Heart left ventricle (tissue), 16 donors: ENCODE measurements at regions not wholly inside any gene's neighbourhood (a gene's known extent, or its start where the extent isn't known, plus 50 kb on each side); places are given as distances from the start of the nearest gene placed in this dataset.
A peak's percentile ranks its signal among the peaks of the same experiment; 100 is the strongest.

Source experiments
- ATAC-seq, 4 donors: fragments of 200-7000 bp; cut with Tn5 transposase; one replicate each; pipeline ENCODE4 v1.9.1; 2020 to 2022; ENCODE audit warnings: moderate library complexity in 4 of 4, mild to moderate bottlenecking in 3 of 4, moderate number of reproducible peaks in 1 of 4
- DNase-seq, 5 donors: peaks; one replicate each; pipeline ENCODE4 v3.0.0-alpha.2; 2020
- H3K27ac ChIP-seq, 12 donors: fragments of 200-600 bp; sonication (generic) in 4 of 12; one replicate each; pipeline versions ENCODE4 v1.5.0 to v1.8.0; 2016 to 2022; ENCODE audit warnings: mild to moderate bottlenecking in 2 of 12
- H3K27me3 ChIP-seq, 9 donors: fragments of 200-600 bp; sonication (generic) in 2 of 9; one replicate each; pipeline versions ENCODE4 v1.5.1 to v1.8.0; 2016 to 2022; ENCODE audit warnings: mild to moderate bottlenecking in 3 of 9
- H3K36me3 ChIP-seq, 9 donors: fragments of 200-600 bp; sonication (generic) in 2 of 9; one replicate each; pipeline versions ENCODE4 v1.5.0 to v1.8.0; 2018 to 2022; ENCODE audit warnings: mild to moderate bottlenecking in 2 of 9
- H3K4me1 ChIP-seq, 12 donors: fragments of 200-600 bp; sonication (generic) in 4 of 12; one replicate each; pipeline versions ENCODE4 v1.5.0 to v1.8.0; 2016 to 2022; ENCODE audit warnings: mild to moderate bottlenecking in 3 of 12
- H3K4me3 ChIP-seq, 12 donors: fragments of 200-600 bp; sonication (generic) in 4 of 12; one replicate each; pipeline versions ENCODE4 v1.5.0 to v1.8.0; 2017 to 2022; ENCODE audit warnings: mild to moderate bottlenecking in 9 of 12, moderate library complexity in 4 of 12
- H3K9me3 ChIP-seq, 12 donors: fragments of 200-600 bp; sonication (generic) in 4 of 12; one replicate each; pipeline versions ENCODE4 v1.5.0 to v1.8.0; 2016 to 2022; ENCODE audit warnings: mild to moderate bottlenecking in 1 of 12
- POLR2A ChIP-seq, 2 donors: fragments of 450-650 bp; IDR thresholded peaks; one replicate each; pipeline ENCODE4 v1.6.1; 2017; ENCODE audit warnings: antibody characterized with exemption in 2 of 2, mild to moderate bottlenecking in 2 of 2, moderate library complexity in 2 of 2
- WGBS, 4 donors: extraction: QIAGEN DNeasy Blood & Tissue Kit in 2 of 4; methylation state at CpG; one replicate each; pipeline versions ENCODE4 v1.1.5 to v1.1.7; 2013 to 2018; 5-methylcytosine and 5-hydroxymethylcytosine counted together
- intact Hi-C, 10 donors: fragments of 100-400 bp; cut with DNase I; formaldehyde crosslinking; loops; one replicate each; pipeline versions ENCODE4 v1.11.1 to v1.14.2; 2022
- TF ChIP-seq, protein P1 (sequence below), 12 donors: fragments of 200-600 bp; sonication (generic) in 4 of 12; IDR thresholded peaks; one replicate each; pipeline versions ENCODE4 v1.5.0 to v1.8.0; 2018 to 2022; ENCODE audit warnings: antibody characterized with exemption in 12 of 12, mild to moderate bottlenecking in 5 of 12
- donor health status: ischemic (EF 13 %, LVEDD 7.1; RV severe dilation, severe dysfunction).
- donor health status: healthy with polysubstance abuse.
- donor health status: DM: no; HTN: yes; CAD: no.
- donor health status: DM: no; HTN: no; CAD: no.
- donor health status: ischemic (EF 25% LVEDD 6.9; RV normal size, moderate dysfunction).
- donor health status: ischemic (EF 25% LVEDD 5.7; RV mildly dilated, moderate dysfunction).
- donor health status: healthy.
- donor health status: DM: yes; HTN: yes; CAD: no.
- donor health status: ischemic (EF 35%, LVEDD 5.7; RV mildly dilated, moderate dysfunction).
- donor health status: nonischemic (EF 11% LVEDD 7.7; RV severe dilation, severe dysfunction).
- donor health status: DM: yes; HTN: yes; CAD: no.
- donor health status: PGD.
- donor health status: ischemic (EF 29% LVEDD 5.4; RV normal size, mild dysfunction).
- donor health status: nonischemic (EF 23%, LVEDD 6.1; RV moderate dilation, normal function).

DNA sequence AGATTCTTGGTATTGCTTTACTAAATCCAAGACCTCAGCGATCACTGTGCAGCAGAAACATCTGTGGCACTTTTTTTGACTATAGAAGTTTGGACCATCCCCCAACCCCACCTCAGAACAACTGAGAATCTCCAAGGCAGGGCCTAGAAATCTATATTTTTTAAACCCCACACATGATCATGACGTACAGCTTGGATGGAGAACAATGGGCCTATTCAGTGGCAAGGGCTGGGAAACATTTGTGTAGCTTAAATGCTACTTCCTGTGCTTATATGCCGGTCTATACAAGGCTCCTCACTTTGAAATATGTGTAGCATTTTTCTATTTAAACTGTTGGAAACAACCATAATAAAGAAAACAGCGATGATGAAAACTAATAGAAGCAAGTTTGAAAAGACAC is 55.1 kb upstream of the SPRED1 start:
- intact Hi-C loops: no loop called here
- DNase-seq (no peak), ATAC-seq (no peak)
- Histone ChIP-seq H3K27me3 (no peaks in the 10 kb centered on the region), H3K4me3 (no peak overlapping the region), H3K36me3 (no peaks in the 10 kb centered on the region), H3K4me1 (peaks cover 0 to 13% (median 6%) of the 10 kb centered on the region in 12 donors), H3K9me3 (no peaks in the 10 kb centered on the region), H3K27ac (no peak overlapping the region)
- WGBS, 4 donors: 82 to 91% (median 88%) methylated on average over 4 of the region's 4 CpGs
- TF ChIP-seq, protein P1, sequence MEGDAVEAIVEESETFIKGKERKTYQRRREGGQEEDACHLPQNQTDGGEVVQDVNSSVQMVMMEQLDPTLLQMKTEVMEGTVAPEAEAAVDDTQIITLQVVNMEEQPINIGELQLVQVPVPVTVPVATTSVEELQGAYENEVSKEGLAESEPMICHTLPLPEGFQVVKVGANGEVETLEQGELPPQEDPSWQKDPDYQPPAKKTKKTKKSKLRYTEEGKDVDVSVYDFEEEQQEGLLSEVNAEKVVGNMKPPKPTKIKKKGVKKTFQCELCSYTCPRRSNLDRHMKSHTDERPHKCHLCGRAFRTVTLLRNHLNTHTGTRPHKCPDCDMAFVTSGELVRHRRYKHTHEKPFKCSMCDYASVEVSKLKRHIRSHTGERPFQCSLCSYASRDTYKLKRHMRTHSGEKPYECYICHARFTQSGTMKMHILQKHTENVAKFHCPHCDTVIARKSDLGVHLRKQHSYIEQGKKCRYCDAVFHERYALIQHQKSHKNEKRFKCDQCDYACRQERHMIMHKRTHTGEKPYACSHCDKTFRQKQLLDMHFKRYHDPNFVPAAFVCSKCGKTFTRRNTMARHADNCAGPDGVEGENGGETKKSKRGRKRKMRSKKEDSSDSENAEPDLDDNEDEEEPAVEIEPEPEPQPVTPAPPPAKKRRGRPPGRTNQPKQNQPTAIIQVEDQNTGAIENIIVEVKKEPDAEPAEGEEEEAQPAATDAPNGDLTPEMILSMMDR (IDR thresholded peaks at IDR 0.05): no peak
- no peak for TF ChIP-seq POLR2A (IDR thresholded peaks at IDR 0.05)

DNA sequence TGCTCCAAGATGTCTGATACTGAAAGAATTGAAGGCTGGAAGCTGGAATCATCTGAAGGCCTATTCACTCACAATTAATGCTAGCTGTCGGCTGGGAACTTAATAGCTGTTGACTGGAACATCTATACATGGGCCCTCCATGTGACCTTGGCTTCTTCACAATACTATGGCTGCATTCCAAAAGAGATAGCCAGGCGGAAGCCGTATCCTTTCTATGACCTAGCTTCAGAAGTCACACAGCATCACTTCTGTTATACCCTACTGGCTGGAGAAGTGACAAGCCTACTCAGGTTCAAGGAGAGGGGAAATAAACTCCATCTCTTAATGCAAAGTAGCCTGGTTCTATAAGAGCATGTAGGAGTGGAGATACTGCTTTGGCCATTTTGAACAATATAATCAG is 50.9 kb upstream of the SPRED1 start:
- TF ChIP-seq, protein P1 (IDR thresholded peaks at IDR 0.05): no peak
- no peak for TF ChIP-seq POLR2A (IDR thresholded peaks at IDR 0.05)
- peaks cover 0 to 30% (median 12%) of the 10 kb centered on the region in 12 donors for H3K4me1 ChIP-seq
- no peak overlapping the region for H3K4me3 ChIP-seq
- peak in 3 of 4 donors; percentile 69 to 77 (median 76) for ATAC-seq
- intact Hi-C loops: no loop called here
- H3K27me3 ChIP-seq: no peaks in the 10 kb centered on the region
- WGBS, 4 donors: 0 to 10% (median 9%) methylated on average over 3 of the region's 3 CpGs
- H3K27ac ChIP-seq: peak overlapping the region in 1 of 12 donors; percentile 8
- DNase-seq: no peak
- no peaks in the 10 kb centered on the region for H3K36me3 ChIP-seq
- H3K9me3 ChIP-seq: no peaks in the 10 kb centered on the region

DNA sequence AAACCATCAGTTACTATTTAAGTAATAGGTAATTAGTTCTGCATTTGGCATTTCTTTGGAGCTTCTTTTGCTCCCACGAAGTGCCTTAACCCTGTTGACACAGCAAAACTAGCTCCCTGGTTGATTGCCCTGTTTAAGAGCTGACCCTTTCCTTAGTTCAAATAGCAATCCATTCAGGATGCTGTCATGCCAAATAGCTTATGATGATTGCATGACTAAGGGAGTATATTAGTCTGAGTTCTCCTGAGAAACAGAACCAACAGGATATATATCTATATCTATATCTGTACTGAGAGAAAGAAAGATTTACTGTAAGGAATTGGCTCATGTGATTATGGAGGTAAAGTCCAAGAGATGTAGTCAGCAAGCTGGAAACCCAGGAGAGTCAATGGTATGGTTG is 50.3 kb upstream of the SPRED1 start:
- H3K9me3 ChIP-seq: no peaks in the 10 kb centered on the region
- no peak for DNase-seq
- 65 to 81% (median 66%) methylated on average over 1 of the region's 1 CpG for whole genome bisulfite sequencing, 4 donors
- no peaks in the 10 kb centered on the region for H3K27me3 ChIP-seq
- no peak for ATAC-seq
- no peaks in the 10 kb centered on the region for H3K36me3 ChIP-seq
- no peak overlapping the region for H3K27ac ChIP-seq
- H3K4me3 ChIP-seq: no peak overlapping the region
- TF ChIP-seq POLR2A (IDR thresholded peaks at IDR 0.05): no peak
- TF ChIP-seq, protein P1 (IDR thresholded peaks at IDR 0.05): no peak
- peaks cover 0 to 36% (median 16%) of the 10 kb centered on the region in 12 donors for H3K4me1 ChIP-seq
- intact Hi-C loops: no loop called here
